SK-N-MC (cell line): ENCODE measurements at regions not wholly inside any gene's neighbourhood (a gene's known extent, or its start where the extent isn't known, plus 50 kb on each side); places are given as distances from the start of the nearest gene placed in this dataset.

Experiments used
- DNase-seq: peaks from one replicate; pipeline ENCODE4 v3.0.0-alpha.2; 2011; ENCODE audit warnings: low read depth, low spot score
- H3K27ac ChIP-seq: fragments of 200-600 bp; sonication (generic); 2 replicates; pipeline ENCODE4 v1.5.1; 2016; ENCODE audit warnings: mixed run types
- H3K36me3 ChIP-seq: fragments of 200-600 bp; sonication (generic); 2 replicates; pipeline ENCODE4 v1.6.1; 2017; ENCODE audit warnings: antibody characterized with exemption, low read length, mixed read lengths; ENCODE audit not compliant: insufficient read depth
- H3K4me3 ChIP-seq: fragments of 200-600 bp; sonication (generic); 2 replicates; pipeline ENCODE4 v1.5.1; 2016
- H3K9ac ChIP-seq: fragments of 200-600 bp; sonication (generic); 2 replicates; pipeline ENCODE4 v1.8.0; 2017; ENCODE audit warnings: mixed run types, mixed read lengths; ENCODE audit not compliant: insufficient read length
- H3K9me3 ChIP-seq: fragments of 200-600 bp; sonication (generic); 2 replicates; pipeline ENCODE4 v1.6.1; 2017; ENCODE audit warnings: low read depth, mild to moderate bottlenecking, antibody characterized with exemption, low read length, moderate library complexity, mixed read lengths
- EZH2 ChIP-seq: fragments of 200-600 bp; sonication (generic); IDR thresholded peaks from one replicate; pipeline ENCODE4 v1.6.1; 2017; ENCODE audit warnings: antibody characterized with exemption
- FOXP2 ChIP-seq: optimal IDR thresholded peaks from 2 replicates; pipeline ENCODE3; 2011; ENCODE audit warnings: mild to moderate bottlenecking, moderate library complexity; ENCODE audit not compliant: insufficient read depth; ENCODE audit errors: extremely low read length, control extremely low read depth
- POLR2AphosphoS5 ChIP-seq: IDR thresholded peaks from 2 replicates; pipeline ENCODE4 v1.6.1; 2012; ENCODE audit warnings: mild to moderate bottlenecking, low read depth, low read length, borderline replicate concordance

DNA sequence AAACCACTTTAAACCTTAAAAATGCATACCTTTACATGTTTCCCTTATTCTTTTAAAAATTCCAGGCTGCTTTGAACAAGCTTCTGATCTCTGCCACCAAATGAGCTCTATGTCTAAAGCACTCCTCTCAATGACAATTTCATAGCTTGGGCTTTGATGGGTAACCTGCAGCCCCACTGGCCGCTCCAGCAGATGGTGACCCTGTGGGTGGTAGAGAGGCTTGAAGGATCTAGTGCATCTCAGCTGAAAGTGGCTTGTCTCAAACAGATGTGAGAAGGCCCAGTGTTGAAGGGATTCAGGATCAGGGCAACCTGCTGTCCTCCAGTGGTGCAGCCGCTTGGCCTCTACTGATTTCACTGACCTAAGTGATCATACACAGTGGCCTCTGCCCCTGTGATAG is 84.7 kb upstream of the IRF2BP2 start:
- Histone ChIP-seq H3K27ac (no peak overlapping the region), H3K36me3 (no peaks in the 10 kb centered on the region)
- TF ChIP-seq POLR2AphosphoS5 (no peak), FOXP2 (no peak), EZH2 (no peak)

GRCh38 chr1:234692966-234693580 is 83.1 kb upstream of the IRF2BP2 start:
- Histone ChIP-seq H3K36me3 (no peaks in the 10 kb centered on the region), H3K4me3 (no peak overlapping the region), H3K9me3 (no peaks in the 10 kb centered on the region), H3K9ac (no peak overlapping the region), H3K27ac (no peak overlapping the region)
- no peak for DNase-seq
- TF ChIP-seq FOXP2 (no peak), POLR2AphosphoS5 (no peak), EZH2 (no peak)

More for the DNA sequence above, 84.7 kb upstream of the IRF2BP2 start:
- Histone ChIP-seq H3K9me3 (no peaks in the 10 kb centered on the region), H3K9ac (no peak overlapping the region), H3K4me3 (no peak overlapping the region)
- no peak for DNase-seq

DNA sequence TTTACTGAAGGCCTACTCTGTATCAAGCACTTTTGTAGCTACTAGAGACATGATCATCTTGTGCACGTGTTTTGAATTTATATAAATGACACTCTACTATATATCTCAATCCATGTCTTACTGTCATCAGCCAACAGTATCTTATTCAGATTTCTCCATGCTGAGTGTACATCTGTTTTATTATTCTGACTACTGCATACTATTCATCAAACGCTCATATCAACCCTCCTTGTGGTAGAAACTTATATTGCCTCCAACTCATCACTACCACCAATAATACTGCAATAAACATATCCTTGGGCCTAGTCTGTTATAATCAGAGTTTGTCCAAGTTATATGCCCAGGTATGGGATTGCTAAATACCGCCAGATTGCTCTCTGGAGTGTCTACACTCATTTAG is 81.6 kb upstream of the IRF2BP2 start:
- H3K4me3 ChIP-seq: no peak overlapping the region
- H3K27ac ChIP-seq: no peak overlapping the region
- no peak overlapping the region for H3K9ac ChIP-seq
- no peak for DNase-seq
- no peak for TF ChIP-seq FOXP2
- no peak for TF ChIP-seq EZH2
- no peak for TF ChIP-seq POLR2AphosphoS5
- H3K36me3 ChIP-seq: no peaks in the 10 kb centered on the region
- no peaks in the 10 kb centered on the region for H3K9me3 ChIP-seq

GRCh38 chr1:234690872-234691271 is 80.9 kb upstream of the IRF2BP2 start:
- TF ChIP-seq FOXP2 (no peak), EZH2 (no peak), POLR2AphosphoS5 (no peak)
- DNase-seq: no peak
- no peak overlapping the region for H3K27ac ChIP-seq
- H3K9me3 ChIP-seq: no peaks in the 10 kb centered on the region
- no peaks in the 10 kb centered on the region for H3K36me3 ChIP-seq
- no peak overlapping the region for H3K9ac ChIP-seq
- no peak overlapping the region for H3K4me3 ChIP-seq

DNA sequence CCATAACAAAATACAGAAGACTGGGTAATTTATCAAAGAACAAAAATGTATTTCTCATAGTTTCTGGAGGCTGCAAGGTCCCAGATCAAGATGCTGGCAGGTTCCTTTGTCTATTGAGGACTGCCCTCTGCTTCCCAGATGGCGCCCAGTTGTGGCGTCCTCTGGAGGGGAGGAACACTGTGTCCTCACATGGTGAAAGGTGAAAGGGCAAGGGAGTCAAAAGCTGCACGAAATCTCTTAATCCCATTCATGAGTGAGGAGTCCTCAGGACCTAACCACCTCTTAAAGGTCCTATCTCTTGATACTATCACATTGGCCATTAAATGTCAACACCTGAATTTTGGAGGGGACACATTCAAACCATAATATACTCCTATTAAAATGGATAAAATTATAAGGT is 79.3 kb upstream of the IRF2BP2 start:
- H3K9ac ChIP-seq: no peak overlapping the region
- DNase-seq: no peak
- H3K4me3 ChIP-seq: no peak overlapping the region
- no peak overlapping the region for H3K27ac ChIP-seq
- H3K9me3 ChIP-seq: no peaks in the 10 kb centered on the region; the same call in 1 of the 2 replicates
- H3K36me3 ChIP-seq: no peaks in the 10 kb centered on the region
- no peak for TF ChIP-seq FOXP2
- TF ChIP-seq POLR2AphosphoS5: no peak

DNA sequence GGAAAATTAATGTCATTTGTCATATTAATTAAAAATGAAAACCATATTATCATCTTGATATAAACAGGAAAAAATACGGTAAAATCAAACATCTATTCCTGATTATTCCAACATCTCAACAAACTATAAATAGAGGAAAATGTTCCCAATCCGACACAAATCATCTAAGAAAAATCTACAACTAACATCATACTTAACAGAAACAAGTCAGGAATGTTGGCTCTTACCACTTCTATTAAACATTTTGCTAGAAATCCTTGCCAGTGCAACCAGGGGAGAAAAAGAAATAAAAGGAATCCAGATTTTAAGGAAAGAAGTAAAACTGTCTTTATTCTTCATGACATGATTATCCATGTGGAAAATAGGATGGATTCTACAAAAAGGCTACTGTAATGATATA is 77.0 kb upstream of the IRF2BP2 start:
- no peaks in the 10 kb centered on the region for H3K36me3 ChIP-seq
- no peak for DNase-seq
- H3K4me3 ChIP-seq: no peak overlapping the region
- no peaks in the 10 kb centered on the region; the same call in 1 of the 2 replicates for H3K9me3 ChIP-seq
- no peak for TF ChIP-seq FOXP2
- no peak for TF ChIP-seq EZH2
- no peak for TF ChIP-seq POLR2AphosphoS5
- H3K27ac ChIP-seq: no peak overlapping the region
- H3K9ac ChIP-seq: no peak overlapping the region

DNA sequence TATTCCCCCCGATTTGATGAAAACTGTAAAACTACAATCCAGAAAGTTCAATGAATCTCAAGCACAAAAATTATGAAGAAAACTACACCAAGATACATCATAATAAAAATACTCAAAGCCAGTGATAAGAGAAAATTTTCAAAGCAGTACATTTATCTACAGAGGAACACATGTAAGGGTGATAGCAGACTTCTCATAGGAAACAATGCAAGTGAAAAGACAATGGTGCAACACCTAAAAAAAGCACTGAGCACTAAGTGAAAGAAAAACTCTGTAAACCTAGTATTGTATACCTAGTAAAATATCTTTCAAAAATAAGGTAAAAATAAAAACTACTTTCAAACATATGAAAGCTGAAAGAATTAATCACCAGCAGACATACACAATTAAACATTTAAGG is 76.1 kb upstream of the IRF2BP2 start:
- TF ChIP-seq EZH2 (no peak), FOXP2 (no peak), POLR2AphosphoS5 (no peak)
- H3K9me3 ChIP-seq: no peaks in the 10 kb centered on the region; the same call in 1 of the 2 replicates
- no peak for DNase-seq
- H3K27ac ChIP-seq: no peak overlapping the region
- H3K4me3 ChIP-seq: no peak overlapping the region
- H3K9ac ChIP-seq: no peak overlapping the region
- H3K36me3 ChIP-seq: no peaks in the 10 kb centered on the region

GRCh38 chr1:234684856-234685255 is 74.9 kb upstream of the IRF2BP2 start:
- no peak overlapping the region for H3K27ac ChIP-seq
- no peak overlapping the region for H3K9ac ChIP-seq
- H3K36me3 ChIP-seq: no peaks in the 10 kb centered on the region
- no peak for DNase-seq
- H3K9me3 ChIP-seq: no peaks in the 10 kb centered on the region; the same call in 1 of the 2 replicates
- no peak overlapping the region for H3K4me3 ChIP-seq
- TF ChIP-seq EZH2 (no peak), FOXP2 (no peak), POLR2AphosphoS5 (no peak)

DNA sequence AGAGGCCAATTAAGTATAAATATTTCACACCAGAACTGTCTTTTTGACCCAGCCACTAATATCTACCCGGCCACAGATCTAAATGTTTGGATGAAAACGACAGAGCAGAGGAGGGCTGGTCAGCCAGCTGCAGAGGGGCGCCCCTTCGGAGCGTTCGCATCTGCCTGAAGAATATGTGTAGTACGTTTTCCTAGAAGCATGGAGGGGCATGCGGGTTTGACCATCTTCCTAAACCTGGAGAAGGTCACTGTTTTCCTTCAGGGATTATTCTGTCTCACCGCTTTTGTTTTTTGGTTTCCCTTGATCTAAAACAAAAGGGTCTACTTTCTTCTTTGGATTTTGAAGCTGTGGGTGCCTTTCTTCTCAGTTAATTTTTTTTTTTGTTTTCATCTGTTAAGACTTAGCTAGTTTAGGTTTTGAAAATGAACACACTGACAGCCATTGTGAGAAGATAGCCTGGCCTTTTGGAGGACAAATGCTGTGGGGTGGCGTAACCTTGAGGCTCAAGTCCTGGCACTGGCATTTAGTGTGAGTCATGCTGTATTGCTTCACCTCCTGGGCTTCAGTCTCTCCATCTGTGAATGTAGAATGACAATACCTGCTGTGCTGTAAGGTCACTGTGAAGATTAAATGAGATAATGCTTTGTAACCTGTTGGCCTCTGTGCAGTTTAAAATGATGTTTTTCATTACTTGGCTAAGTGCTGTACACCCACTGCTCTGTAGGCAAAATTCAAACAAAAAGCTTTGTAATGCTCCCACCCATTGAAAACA is 74.1 kb upstream of the IRF2BP2 start:
- Histone ChIP-seq H3K9me3 (no peaks in the 10 kb centered on the region; the same call in 1 of the 2 replicates), H3K9ac (no peak overlapping the region), H3K27ac (no peak overlapping the region), H3K36me3 (no peaks in the 10 kb centered on the region), H3K4me3 (no peak overlapping the region)
- TF ChIP-seq FOXP2 (no peak), POLR2AphosphoS5 (no peak), EZH2 (no peak)
- no peak for DNase-seq
